D721Med (cell line): ENCODE measurements at regions not wholly inside any gene's neighbourhood (a gene's known extent, or its start where the extent isn't known, plus 50 kb on each side); places are given as distances from the start of the nearest gene placed in this dataset.
"Not testable (repeated sequence)": the region's sequence is repeated elsewhere in the genome, so short reads cannot be mapped to it uniquely, and the experiment has no call there.

Experiments used
- DNase-seq: peaks from one replicate; pipeline ENCODE4 v3.0.0; 2011; ENCODE audit warnings: low spot score; ENCODE audit not compliant: insufficient read length
- FAIRE-seq: peaks from 2 replicates; lab custom pipeline; 2011; peaks lifted over from hg19 to GRCh38; lab: Jason Lieb, UNC
- TF ChIP-seq, protein P1 (sequence below): IDR thresholded peaks from 2 replicates; pipeline ENCODE4 v1.5.1; 2012; ENCODE audit warnings: mild to moderate bottlenecking, control low read depth; ENCODE audit not compliant: insufficient read depth; ENCODE audit errors: missing control alignments

DNA sequence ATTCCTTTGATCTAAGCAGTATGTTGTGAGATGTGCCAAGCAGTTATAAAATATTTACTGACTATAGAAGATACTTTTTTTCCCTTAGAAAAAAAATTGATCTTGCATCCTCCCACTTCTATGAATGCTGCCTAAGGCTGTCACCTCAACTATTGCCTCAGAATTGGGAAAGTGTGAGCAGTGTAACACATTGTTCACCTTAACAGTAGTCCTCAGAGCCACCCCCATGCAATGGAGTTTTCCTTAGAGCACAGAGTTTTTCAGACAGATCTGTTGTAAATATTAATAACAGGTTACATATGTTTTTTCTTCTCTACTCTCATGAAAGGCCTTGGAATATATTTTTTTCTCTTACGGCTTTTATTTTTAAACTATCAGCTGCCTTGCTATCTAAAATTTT is 607.3 kb downstream of the STK39 start:
- no peak for FAIRE-seq
- DNase-seq = no peak
- TF ChIP-seq, protein P1, sequence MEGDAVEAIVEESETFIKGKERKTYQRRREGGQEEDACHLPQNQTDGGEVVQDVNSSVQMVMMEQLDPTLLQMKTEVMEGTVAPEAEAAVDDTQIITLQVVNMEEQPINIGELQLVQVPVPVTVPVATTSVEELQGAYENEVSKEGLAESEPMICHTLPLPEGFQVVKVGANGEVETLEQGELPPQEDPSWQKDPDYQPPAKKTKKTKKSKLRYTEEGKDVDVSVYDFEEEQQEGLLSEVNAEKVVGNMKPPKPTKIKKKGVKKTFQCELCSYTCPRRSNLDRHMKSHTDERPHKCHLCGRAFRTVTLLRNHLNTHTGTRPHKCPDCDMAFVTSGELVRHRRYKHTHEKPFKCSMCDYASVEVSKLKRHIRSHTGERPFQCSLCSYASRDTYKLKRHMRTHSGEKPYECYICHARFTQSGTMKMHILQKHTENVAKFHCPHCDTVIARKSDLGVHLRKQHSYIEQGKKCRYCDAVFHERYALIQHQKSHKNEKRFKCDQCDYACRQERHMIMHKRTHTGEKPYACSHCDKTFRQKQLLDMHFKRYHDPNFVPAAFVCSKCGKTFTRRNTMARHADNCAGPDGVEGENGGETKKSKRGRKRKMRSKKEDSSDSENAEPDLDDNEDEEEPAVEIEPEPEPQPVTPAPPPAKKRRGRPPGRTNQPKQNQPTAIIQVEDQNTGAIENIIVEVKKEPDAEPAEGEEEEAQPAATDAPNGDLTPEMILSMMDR = no peak

DNA sequence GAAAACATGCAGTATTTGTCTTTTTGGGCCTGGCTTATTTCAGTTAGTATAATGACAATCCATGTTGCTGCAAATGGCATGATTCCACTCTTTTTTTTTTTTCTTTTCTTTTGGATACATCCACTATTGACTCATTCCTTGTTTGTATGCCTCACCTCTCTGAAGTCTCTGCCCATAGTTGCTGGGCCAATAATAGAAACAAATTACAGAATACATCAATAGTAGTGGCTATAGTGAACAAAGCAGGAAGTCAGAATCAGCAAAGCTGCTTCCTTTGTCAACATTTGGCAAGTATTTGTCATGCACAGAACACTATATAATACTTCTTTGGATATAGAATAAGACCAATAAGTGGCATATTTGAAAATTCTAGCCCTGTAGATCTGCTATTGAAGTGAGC is 609.7 kb downstream of the STK39 start:
- FAIRE-seq = no peak
- TF ChIP-seq, protein P1 = no peak
- DNase-seq = no peak

DNA sequence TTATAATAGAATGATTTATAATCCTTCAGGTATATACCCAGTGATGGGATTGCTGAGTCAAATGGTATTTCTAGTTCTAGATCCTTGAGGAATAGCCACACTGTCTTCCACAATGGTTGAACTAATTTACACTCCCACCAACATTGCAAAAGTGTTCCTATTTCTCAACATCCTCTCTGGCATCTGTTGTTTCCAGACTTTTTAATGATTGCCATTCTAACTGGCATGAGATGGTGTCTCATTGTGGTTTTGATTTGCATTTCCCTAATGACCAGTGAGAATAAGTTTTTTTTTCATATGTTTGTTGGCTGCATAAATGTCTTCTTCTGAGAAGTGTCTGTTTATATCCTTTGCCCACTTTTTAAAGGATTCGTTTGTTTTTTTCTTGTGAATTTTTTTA is 615.1 kb downstream of the STK39 start:
- not testable (repeated sequence) for FAIRE-seq, DNase-seq

DNA sequence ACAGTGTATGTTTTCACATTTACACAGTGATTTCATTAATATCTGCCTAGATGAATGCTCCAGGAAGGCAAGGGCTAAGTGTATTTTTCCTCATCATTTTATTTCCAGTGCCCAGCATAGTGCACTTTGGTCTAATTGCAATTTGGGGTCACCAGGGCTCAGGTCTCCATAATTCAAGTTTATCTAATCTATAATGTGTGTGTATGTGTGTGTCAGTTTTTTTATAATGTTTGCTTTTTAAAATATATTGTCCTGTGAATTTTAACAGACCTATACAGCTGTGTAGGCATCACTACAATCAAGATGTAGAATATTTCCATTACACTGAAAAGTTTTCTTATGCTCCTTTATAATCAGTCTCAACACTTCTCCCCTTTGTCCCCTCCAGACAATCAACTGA is 620.4 kb downstream of the STK39 start:
- FAIRE-seq (no peak), DNase-seq (no peak)
- TF ChIP-seq, protein P1 = no peak

DNA sequence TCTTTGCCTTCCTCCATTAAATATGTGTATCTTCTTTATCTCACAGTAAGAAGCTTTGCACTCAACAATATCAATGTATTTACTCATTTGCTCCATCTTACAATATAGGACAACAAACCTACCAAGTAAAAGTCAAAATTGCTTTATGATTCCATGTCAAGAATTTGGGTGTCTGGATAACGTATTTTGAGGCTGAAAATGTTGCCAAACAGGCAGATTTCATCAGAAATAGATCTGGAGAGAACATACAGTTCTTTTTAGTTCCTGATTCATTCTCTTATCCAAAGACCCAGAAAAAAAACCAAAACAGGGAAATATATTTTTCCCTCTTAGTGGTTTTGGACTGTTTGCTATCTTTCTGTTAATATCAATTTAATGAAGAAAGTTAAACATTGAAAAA is 621.1 kb downstream of the STK39 start:
- FAIRE-seq (no peak), DNase-seq (no peak)
- TF ChIP-seq, protein P1 = no peak

DNA sequence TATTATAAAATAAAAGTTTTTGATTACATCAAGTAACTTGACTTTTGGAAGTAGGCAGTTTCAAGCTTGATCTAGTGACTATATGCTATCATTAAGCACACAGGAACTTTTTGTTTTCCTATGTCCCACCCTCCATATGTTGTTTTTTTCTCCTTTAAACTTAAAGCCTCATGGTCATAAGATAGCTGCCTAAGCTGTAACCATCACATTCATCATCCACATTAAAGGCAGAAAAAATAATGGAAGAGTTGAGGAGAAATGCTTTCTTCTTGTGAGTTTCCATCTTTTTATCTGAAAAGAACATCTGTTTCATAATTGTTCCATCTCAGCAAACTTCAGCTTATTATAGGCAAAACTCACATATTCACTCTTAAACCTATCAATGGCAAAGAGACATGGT is 630.4 kb downstream of the STK39 start:
- FAIRE-seq (no peak), DNase-seq (no peak)
- TF ChIP-seq, protein P1 = no peak

DNA sequence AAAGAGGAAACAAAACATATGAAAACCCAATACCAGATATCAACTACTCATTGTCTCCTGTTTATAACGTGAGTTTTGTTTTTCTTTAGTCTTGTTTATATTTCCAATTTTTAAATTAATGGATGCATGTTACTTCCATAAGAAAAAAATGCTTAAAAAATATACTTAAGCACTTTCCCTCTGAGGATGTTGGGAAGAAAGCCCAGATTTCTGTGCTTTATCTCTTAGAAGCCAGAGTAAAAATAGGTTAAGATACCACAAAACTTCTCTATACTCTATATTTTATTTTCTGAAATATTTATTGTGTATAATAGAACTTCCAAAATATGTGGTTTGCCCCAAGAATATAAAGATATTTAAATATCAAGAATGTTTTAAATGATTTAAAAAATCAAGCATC is 633.9 kb downstream of the STK39 start:
- TF ChIP-seq, protein P1 = no peak
- DNase-seq (no peak), FAIRE-seq (no peak)

DNA sequence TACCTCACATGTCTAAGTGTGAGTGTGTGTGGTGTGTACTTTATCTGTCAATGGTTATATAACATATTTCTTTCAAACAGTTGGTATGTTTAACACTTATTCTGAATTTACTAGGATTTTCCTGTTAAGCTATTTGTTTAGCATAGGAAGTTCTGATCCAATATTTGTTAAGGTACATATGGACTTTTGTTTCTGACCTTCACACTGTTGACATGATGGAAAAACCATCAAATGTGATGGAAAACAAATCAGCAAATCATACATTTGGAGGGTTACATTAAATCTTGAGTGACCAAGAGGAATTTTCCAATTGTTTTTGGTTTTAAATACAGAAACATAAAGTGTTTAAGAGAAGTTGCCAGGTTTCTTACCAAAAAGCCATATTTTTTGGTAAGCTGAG is 638.9 kb downstream of the STK39 start:
- FAIRE-seq = no peak
- DNase-seq = no peak
- TF ChIP-seq, protein P1 = no peak
